Astrocyte of the spinal cord (primary cell): ENCODE measurements at regions not wholly inside any gene's neighbourhood (a gene's known extent, or its start where the extent isn't known, plus 50 kb on each side); places are given as distances from the start of the nearest gene placed in this dataset.

ENCODE experiments used
- DNase-seq: peaks from one replicate; pipeline ENCODE4 v3.0.0; 2011; ENCODE audit warnings: low read depth, low spot score
- H3K4me3 ChIP-seq: 2 replicates; pipeline ENCODE4 v1.5.1; 2011; ENCODE audit warnings: low read depth, mild to moderate bottlenecking, low read length, moderate library complexity
- in situ Hi-C: cut with HindIII; loops from 2 replicates; pipeline ENCODE4 v1.10.0; 2017; ENCODE audit warnings: low sequenced_read_pairs
- TF ChIP-seq, protein P1 (sequence below): IDR thresholded peaks from 2 replicates; pipeline ENCODE4 v1.5.1; 2012; ENCODE audit warnings: low read depth, mild to moderate bottlenecking, low read length, inconsistent platforms

- in situ Hi-C loops = no loop called here
- TF ChIP-seq, protein P1, sequence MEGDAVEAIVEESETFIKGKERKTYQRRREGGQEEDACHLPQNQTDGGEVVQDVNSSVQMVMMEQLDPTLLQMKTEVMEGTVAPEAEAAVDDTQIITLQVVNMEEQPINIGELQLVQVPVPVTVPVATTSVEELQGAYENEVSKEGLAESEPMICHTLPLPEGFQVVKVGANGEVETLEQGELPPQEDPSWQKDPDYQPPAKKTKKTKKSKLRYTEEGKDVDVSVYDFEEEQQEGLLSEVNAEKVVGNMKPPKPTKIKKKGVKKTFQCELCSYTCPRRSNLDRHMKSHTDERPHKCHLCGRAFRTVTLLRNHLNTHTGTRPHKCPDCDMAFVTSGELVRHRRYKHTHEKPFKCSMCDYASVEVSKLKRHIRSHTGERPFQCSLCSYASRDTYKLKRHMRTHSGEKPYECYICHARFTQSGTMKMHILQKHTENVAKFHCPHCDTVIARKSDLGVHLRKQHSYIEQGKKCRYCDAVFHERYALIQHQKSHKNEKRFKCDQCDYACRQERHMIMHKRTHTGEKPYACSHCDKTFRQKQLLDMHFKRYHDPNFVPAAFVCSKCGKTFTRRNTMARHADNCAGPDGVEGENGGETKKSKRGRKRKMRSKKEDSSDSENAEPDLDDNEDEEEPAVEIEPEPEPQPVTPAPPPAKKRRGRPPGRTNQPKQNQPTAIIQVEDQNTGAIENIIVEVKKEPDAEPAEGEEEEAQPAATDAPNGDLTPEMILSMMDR = no peak
- DNase-seq = no peak
- no peak overlapping the region for H3K4me3 ChIP-seq
Measured at GRCh38 chrX:10085223-10085622, 71.6 kb upstream of the CLCN4 start.

- in situ Hi-C loops = no loop called here
- no peak for DNase-seq
- TF ChIP-seq, protein P1 = no peak
Measured at GRCh38 chrX:10086676-10087075, 70.1 kb upstream of the CLCN4 start.

GRCh38 chrX:10087391-10087790 is 69.4 kb upstream of the CLCN4 start:
- TF ChIP-seq, protein P1 = no peak
- in situ Hi-C loops = no loop called here
- H3K4me3 ChIP-seq = no peak overlapping the region
- no peak for DNase-seq

More at GRCh38 chrX:10086676-10087075, 70.1 kb upstream of the CLCN4 start:
- no peak overlapping the region for H3K4me3 ChIP-seq

DNA sequence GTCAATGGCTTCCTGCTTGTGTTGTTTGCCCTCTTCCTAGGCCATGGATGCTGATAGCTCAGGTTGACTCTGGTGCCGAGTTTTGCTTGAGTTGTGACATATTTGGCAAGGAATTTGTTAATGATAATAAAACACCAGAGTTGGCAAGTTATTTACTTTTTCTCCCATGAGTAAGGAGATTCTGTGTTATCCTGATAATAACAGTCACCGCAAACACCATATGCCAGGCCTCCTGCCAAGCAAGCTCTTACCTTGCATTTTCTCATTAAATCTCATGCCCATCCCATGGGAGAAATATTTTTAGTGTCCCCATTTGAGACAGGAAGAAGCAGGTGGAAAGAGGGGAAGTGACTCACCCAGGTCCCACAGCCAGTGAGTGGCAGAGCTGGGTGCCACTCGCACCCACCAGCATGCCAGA is 67.4 kb upstream of the CLCN4 start:
- no peak for DNase-seq
- TF ChIP-seq, protein P1 = no peak
- H3K4me3 ChIP-seq = no peak overlapping the region
- in situ Hi-C loops = no loop called here

DNA sequence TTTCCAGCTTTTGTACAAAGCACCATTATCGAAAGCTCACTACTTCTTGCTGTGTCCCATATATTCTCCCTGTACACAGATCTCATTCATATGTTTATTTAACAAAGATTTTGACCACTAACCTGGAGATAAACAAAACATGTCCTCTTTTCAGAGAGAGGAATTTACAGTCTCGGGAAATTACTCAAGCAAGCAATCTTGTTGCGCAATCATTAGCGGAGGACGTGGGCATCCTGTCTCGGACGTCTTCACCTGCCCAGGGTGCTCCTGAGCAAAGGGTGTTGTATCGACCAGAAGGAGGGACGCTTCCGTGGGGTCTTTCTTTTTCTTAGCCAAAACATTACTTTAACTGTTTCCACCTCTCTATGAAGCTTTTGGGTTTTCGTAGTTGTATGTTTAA is 66.5 kb upstream of the CLCN4 start:
- TF ChIP-seq, protein P1 = no peak
- no peak for DNase-seq
- in situ Hi-C loops = no loop called here
- no peak overlapping the region for H3K4me3 ChIP-seq

DNA sequence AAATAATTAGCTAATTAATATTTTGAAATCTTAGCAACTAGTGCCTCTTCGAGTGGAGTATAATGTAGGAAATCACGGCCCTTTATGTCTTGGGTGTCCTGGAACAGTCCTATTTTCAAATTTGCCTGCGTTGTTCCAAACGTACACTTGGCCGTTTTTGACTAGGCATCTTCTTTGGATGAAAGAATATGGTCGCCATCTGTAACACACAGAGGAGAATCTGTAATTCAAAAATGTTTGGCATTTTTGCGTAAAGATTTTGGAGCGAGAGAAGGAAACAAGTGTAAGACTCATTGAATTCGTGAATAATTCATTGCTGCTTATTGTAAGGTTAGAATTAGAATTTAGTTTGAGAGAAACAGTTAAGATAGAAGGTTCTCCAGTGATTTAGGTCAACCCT is 61.5 kb upstream of the CLCN4 start:
- H3K4me3 ChIP-seq = no peak overlapping the region
- no peak for DNase-seq
- in situ Hi-C loops = no loop called here
- TF ChIP-seq, protein P1 = no peak
